K562 (cell line): ENCODE measurements at regions not wholly inside any gene's neighbourhood (a gene's known extent, or its start where the extent isn't known, plus 50 kb on each side); places are given as distances from the start of the nearest gene placed in this dataset.

Experiments used
- ATAC-seq: fragments of 200-7000 bp; cut with Tn5 transposase; 3 replicates; pipeline ENCODE4 v1.9.1; 2020; ENCODE audit warnings: moderate library complexity
- BruUV-seq: library from RNA; stranded (reverse); fragments of 400-500 nt; replicated peaks from 2 replicates; lab custom pipeline; 2021; lab: Mats Ljungman, UMichigan
- CTCF ChIA-PET: fragments of 300-600 bp; formaldehyde crosslinking; extraction: SDS; loops from one replicate; lab custom pipeline; 2021; ENCODE audit warnings: low intra/inter-chr PET ratio; lab: Yijun Ruan, JAX
- POLR2A ChIA-PET: fragments of 300-600, 350-650 bp; sonication (Branson Sonifier 250); formaldehyde crosslinking; extraction: SDS; loops from one replicate; lab custom pipeline; 2021; ENCODE audit warnings: antibody characterized with exemption, inconsistent platforms; lab: Yijun Ruan, JAX
- DNase-seq, 4 experiments: peaks; one replicate each; pipeline versions ENCODE4 v3.0.0 to v3.0.0-alpha.2; 2011 to 2018; ENCODE audit warnings: low spot score in 3 of 4, mixed read lengths in 3 of 4; ENCODE audit errors: extremely low read depth in 1 of 4
- FAIRE-seq: peaks from 2 replicates; lab custom pipeline; 2011; peaks lifted over from hg19 to GRCh38; lab: Jason Lieb, UNC
- H2AFZ ChIP-seq: 2 replicates; pipeline ENCODE4 v1.6.0; 2011; ENCODE audit warnings: low read depth, low read length, control low read depth, inconsistent platforms
- H3K27ac ChIP-seq: fragments of 200-600 bp; 3 replicates; pipeline ENCODE4 v1.8.0; 2011; ENCODE audit warnings: low read depth, mild to moderate bottlenecking, control low read depth, inconsistent platforms, low read length, moderate library complexity, mixed read lengths; ENCODE audit errors: extremely low read depth
- H3K27me3 ChIP-seq, 2 experiments: fragments of 300-600 bp in 1 of 2; 2 replicates in 1 of 2; 3 replicates in 1 of 2; pipeline versions ENCODE4 v1.6.0 to v1.8.0; 2011; ENCODE audit warnings: inconsistent platforms in 2 of 2, low read length in 2 of 2, mild to moderate bottlenecking in 1 of 2, mixed read lengths in 1 of 2, moderate library complexity in 1 of 2; ENCODE audit not compliant: control insufficient read depth in 2 of 2, insufficient read depth in 2 of 2
- H3K36me3 ChIP-seq: fragments of 300-600 bp; 3 replicates; pipeline ENCODE4 v1.8.0; 2011; ENCODE audit warnings: mild to moderate bottlenecking, low read length, inconsistent platforms; ENCODE audit not compliant: control insufficient read depth, insufficient read depth
- H3K4me1 ChIP-seq, 2 experiments: fragments of 200-600 bp in 1 of 2; replicated peaks in 1 of 2; 2 replicates in 1 of 2; 3 replicates in 1 of 2; pipeline versions ENCODE4 v1.5.1 to v1.8.0; 2011; ENCODE audit warnings: inconsistent platforms in 2 of 2, low read length in 2 of 2, mild to moderate bottlenecking in 1 of 2, mixed read lengths in 1 of 2, moderate library complexity in 1 of 2; ENCODE audit not compliant: control insufficient read depth in 2 of 2, insufficient read depth in 2 of 2
- H3K4me2 ChIP-seq: 2 replicates; pipeline ENCODE4 v1.6.1; 2011; ENCODE audit warnings: low read length, control low read depth, inconsistent platforms, mixed read lengths; ENCODE audit not compliant: insufficient read depth
- H3K4me3 ChIP-seq: fragments of 200-600 bp; sonication (generic), shearing (Covaris generic); 2 replicates; pipeline ENCODE4 v1.5.1; 2016; ENCODE audit warnings: control low read depth, inconsistent platforms
- H3K79me2 ChIP-seq: fragments of 200-600 bp; 3 replicates; pipeline ENCODE4 v1.8.0; 2011; ENCODE audit warnings: low read length, inconsistent platforms; ENCODE audit not compliant: control insufficient read depth, insufficient read depth
- H3K9ac ChIP-seq, 2 experiments: 2 replicates each; pipeline versions ENCODE4 v1.6.0 to v1.6.1; 2011; ENCODE audit warnings: low read depth in 2 of 2, low read length in 2 of 2, control low read depth in 1 of 2, inconsistent platforms in 1 of 2, mild to moderate bottlenecking in 1 of 2, mixed read lengths in 1 of 2; ENCODE audit not compliant: insufficient read depth in 1 of 2
- H3K9me1 ChIP-seq: one replicate; pipeline ENCODE4 v1.6.0; 2011; ENCODE audit warnings: inconsistent platforms, mild to moderate bottlenecking, low read length, moderate library complexity; ENCODE audit not compliant: control insufficient read depth, insufficient read depth
- H3K9me3 ChIP-seq: replicated peaks from 2 replicates; pipeline ENCODE4 v1.5.1; 2011; ENCODE audit warnings: low read depth, low read length, inconsistent platforms; ENCODE audit not compliant: control insufficient read depth, insufficient read depth
- H4K20me1 ChIP-seq: replicated peaks from 2 replicates; pipeline ENCODE4 v1.6.1; 2011; ENCODE audit warnings: low read length, inconsistent platforms, mixed read lengths; ENCODE audit not compliant: control insufficient read depth, insufficient read depth
- ATF7 ChIP-seq: fragments of 450-650 bp; IDR thresholded peaks from 2 replicates; pipeline ENCODE4 v1.7.1; 2014; ENCODE audit warnings: mild to moderate bottlenecking, moderate library complexity
- E2F8 ChIP-seq: fragments of 450-650 bp; IDR thresholded peaks from 2 replicates; pipeline ENCODE4 v1.7.1; 2018; ENCODE audit warnings: mild to moderate bottlenecking, low read depth; ENCODE audit not compliant: partially characterized antibody
- FIP1L1 ChIP-seq: fragments of 200-400 bp; formaldehyde crosslinking; IDR thresholded peaks from 2 replicates; pipeline ENCODE4 v1.6.1; 2018; ENCODE audit warnings: mild to moderate bottlenecking, low read depth, low read length; ENCODE audit not compliant: poor library complexity, severe bottlenecking
- HDAC1 ChIP-seq, 2 experiments: fragments of 450-650 bp; IDR thresholded peaks; 2 replicates each; pipeline ENCODE4 v1.6.1; 2016 to 2017; ENCODE audit warnings: inconsistent platforms in 1 of 2, mild to moderate bottlenecking in 1 of 2, moderate library complexity in 1 of 2
- HES1 ChIP-seq: fragments of 450-650 bp; IDR thresholded peaks from 2 replicates; pipeline ENCODE4 v1.6.1; 2016; ENCODE audit warnings: low read depth, mild to moderate bottlenecking, moderate library complexity
- JUND ChIP-seq, 2 experiments: IDR thresholded peaks; 2 replicates in 1 of 2; 3 replicates in 1 of 2; pipeline ENCODE4 v1.6.1; 2011; ENCODE audit warnings: borderline replicate concordance in 2 of 2, low read depth in 2 of 2, low read length in 2 of 2, improper control_type of control experiment in 1 of 2, missing biosample characterization in 1 of 2, missing genetic modification characterization in 1 of 2, missing genetic modification reagents in 1 of 2
- NELFE ChIP-seq: IDR thresholded peaks from 2 replicates; pipeline ENCODE4 v1.6.1; 2011; ENCODE audit warnings: mild to moderate bottlenecking; ENCODE audit not compliant: insufficient read depth, insufficient read length
- PTRF ChIP-seq: fragments of 450-650 bp; IDR thresholded peaks from 2 replicates; pipeline ENCODE4 v1.6.1; 2016; ENCODE audit warnings: mild to moderate bottlenecking, missing genetic modification characterization, missing compliant biosample characterization
- RUNX1 ChIP-seq: sonication (generic); IDR thresholded peaks from 2 replicates; pipeline ENCODE4 v1.6.1; 2016; ENCODE audit warnings: antibody characterized with exemption, low read depth
- USF1 ChIP-seq: sonication (generic); formaldehyde crosslinking; IDR thresholded peaks from 2 replicates; pipeline ENCODE4 v1.9.0; 2022; ENCODE audit warnings: mild to moderate bottlenecking, missing genetic modification reagents
- ZFP1 ChIP-seq: fragments of 450-650 bp; formaldehyde crosslinking; IDR thresholded peaks from 2 replicates; pipeline ENCODE4 v1.4.0; 2020; ENCODE audit warnings: mild to moderate bottlenecking, mixed read lengths
- ZNF592 ChIP-seq: fragments of 450-650 bp; IDR thresholded peaks from 2 replicates; pipeline ENCODE4 v1.6.1; 2017; ENCODE audit warnings: antibody characterized with exemption, mild to moderate bottlenecking
- WGBS: fragments of 100-300 bp; shearing (Covaris generic); methylation state at CpG from one replicate; pipeline ENCODE4 v1.1.6; 2016; ENCODE audit warnings: low coverage, mixed read lengths; ENCODE audit not compliant: insufficient coverage; ENCODE audit errors: missing lambda C conversion rate; 5-methylcytosine and 5-hydroxymethylcytosine counted together
- in situ Hi-C: fragments of 300-500 bp; cut with MboI; formaldehyde crosslinking; loops from 4 replicates; pipeline ENCODE4 v1.15.0; 2018; ENCODE audit warnings: inconsistent platforms, mixed read lengths
- intact Hi-C: fragments of 100-400 bp; cut with micrococcal nuclease; formaldehyde crosslinking; loops from 2 replicates; pipeline ENCODE4 v1.14.2; 2022

- TF ChIP-seq ZNF592 (no peak), PTRF (tag) (no peak), HDAC1 (IDR thresholded peaks at IDR 0.05) (no peak), ZFP1 (CRISPR knock-in tag) (no peak)
Measured at GRCh38 chr10:42936580-42936979, 140.3 kb upstream of the RET start (continued).

GRCh38 chr10:42937048-42937447, 139.8 kb upstream of the RET start:
- in situ Hi-C loops: no loop called here
- H3K9me3 ChIP-seq: no peaks in the 10 kb centered on the region
- intact Hi-C loops: no loop called here
- H2AFZ ChIP-seq: no peak overlapping the region
- CTCF ChIA-PET: no interaction called here
- FAIRE-seq (no peak), ATAC-seq (no peak), DNase-seq (no peak)
- H3K4me2 ChIP-seq: no peak overlapping the region
- H3K79me2 ChIP-seq: no peaks in the 10 kb centered on the region
- peaks cover 0 to 14% of the 10 kb centered on the region in 2 experiments; a peak in 1 of 5 replicates for H3K4me1 ChIP-seq
- H3K9me1 ChIP-seq: no peaks in the 10 kb centered on the region
- H3K9ac ChIP-seq: no peak overlapping the region
- no peak overlapping the region for H3K27ac ChIP-seq
- H3K27me3 ChIP-seq: peaks cover 0 to 52% of the 10 kb centered on the region in 2 experiments; a peak in 2 of 5 replicates
- no peak overlapping the region for H3K4me3 ChIP-seq
- WGBS: 1% methylated on average over 7 of the region's 7 CpGs
- no TSS peak for BruUV-seq
- no peaks in the 10 kb centered on the region; the same call in 1 of the 2 replicates for H4K20me1 ChIP-seq
- no peaks in the 10 kb centered on the region for H3K36me3 ChIP-seq
- POLR2A ChIA-PET: interaction anchor here (1.5 kb wide), 1 partner anchor 10 kb away, joined by 3 read pairs; no protein-coding TSS in a partner anchor
- TF ChIP-seq E2F8 (no peak), ATF7 (no peak), USF1 (CRISPR knock-in tag) (no peak), RUNX1 (no peak), FIP1L1 (no peak), NELFE (no peak), JUND (IDR thresholded peaks at IDR 0.05; ENCODE audit: borderline replicate concordance, low read depth, low read length) (no peak), JUND (tag; IDR thresholded peaks at IDR 0.05; ENCODE audit: borderline replicate concordance, low read depth, low read length) (no peak), HES1 (no peak)
